ENCODE measurements at regions not wholly inside any gene's neighbourhood (a gene's known extent, or its start where the extent isn't known, plus 50 kb on each side); places are given as distances from the start of the nearest gene placed in this dataset.

GRCh38 chr4:166335256-166335938, 462.4 kb downstream of the TLL1 start (continued):
- TF ChIP-seq NRF1 (conservative IDR thresholded peaks at IDR 0.05 in 1 of 2, IDR thresholded peaks at IDR 0.05 in 1 of 2): no peak
- TF ChIP-seq SRF (CRISPR knock-in tag; IDR thresholded peaks at IDR 0.05): no peak
- TF ChIP-seq RBM17 (IDR thresholded peaks at IDR 0.05; ENCODE audit: borderline replicate concordance, low read depth, low read length): no peak
- no peak for TF ChIP-seq MGA (IDR thresholded peaks at IDR 0.05)
- no peak for TF ChIP-seq TBL1XR1 (IDR thresholded peaks at IDR 0.05; ENCODE audit: low read length in 2 of 2)
